Left ventricle myocardium inferior (tissue), 1 donor: ENCODE measurements at regions not wholly inside any gene's neighbourhood (a gene's known extent, or its start where the extent isn't known, plus 50 kb on each side); places are given as distances from the start of the nearest gene placed in this dataset.
A peak's percentile ranks its signal among the peaks of the same experiment; 100 is the strongest.

Source experiments
- DNase-seq: peaks from one replicate; pipeline ENCODE4 v3.0.0-alpha.2; 2020
- H3K27ac ChIP-seq: fragments of 200-600 bp; replicated peaks from 2 replicates; pipeline ENCODE4 v1.8.0; 2021
- H3K27me3 ChIP-seq: fragments of 200-600 bp; 2 replicates; pipeline ENCODE4 v1.8.0; 2021; ENCODE audit warnings: low read depth
- H3K36me3 ChIP-seq: fragments of 200-600 bp; 2 replicates; pipeline ENCODE4 v1.8.0; 2021
- H3K4me1 ChIP-seq: fragments of 200-600 bp; 2 replicates; pipeline ENCODE4 v1.8.0; 2021
- H3K4me3 ChIP-seq: fragments of 200-600 bp; 2 replicates; pipeline ENCODE4 v1.8.0; 2021; ENCODE audit warnings: mild to moderate bottlenecking, moderate library complexity
- H3K9me3 ChIP-seq: fragments of 200-600 bp; replicated peaks from 2 replicates; pipeline ENCODE4 v1.8.0; 2021
- intact Hi-C: fragments of 100-400 bp; cut with micrococcal nuclease; formaldehyde crosslinking; loops from one replicate; pipeline ENCODE4 v1.11.0; 2022
- TF ChIP-seq, protein P1 (sequence below): fragments of 200-600 bp; IDR thresholded peaks from 2 replicates; pipeline ENCODE4 v1.8.0; 2021; ENCODE audit warnings: antibody characterized with exemption, mild to moderate bottlenecking, borderline replicate concordance
- donor health status: DM: no; HTN: yes; CAD: no; lungs with severe emphysema.

DNA sequence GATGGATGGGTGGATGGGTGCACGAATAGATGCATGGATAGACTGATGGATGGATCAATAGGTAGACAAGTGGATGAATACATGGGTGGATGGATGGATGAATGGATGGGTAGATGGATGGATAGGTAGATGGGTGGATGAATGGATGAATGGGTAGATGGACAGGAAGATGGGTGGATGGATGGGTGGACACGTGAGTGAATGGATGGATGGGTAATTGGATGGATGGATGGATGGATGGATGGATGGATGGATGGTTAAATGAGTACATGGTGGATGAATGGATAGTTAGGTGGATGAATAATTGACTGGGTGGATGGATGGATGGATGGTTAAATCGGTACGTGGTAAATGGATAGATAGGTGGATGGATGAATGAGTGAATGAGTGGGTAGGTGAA is 89.7 kb upstream of the ZNF469 start:
- TF ChIP-seq, protein P1, sequence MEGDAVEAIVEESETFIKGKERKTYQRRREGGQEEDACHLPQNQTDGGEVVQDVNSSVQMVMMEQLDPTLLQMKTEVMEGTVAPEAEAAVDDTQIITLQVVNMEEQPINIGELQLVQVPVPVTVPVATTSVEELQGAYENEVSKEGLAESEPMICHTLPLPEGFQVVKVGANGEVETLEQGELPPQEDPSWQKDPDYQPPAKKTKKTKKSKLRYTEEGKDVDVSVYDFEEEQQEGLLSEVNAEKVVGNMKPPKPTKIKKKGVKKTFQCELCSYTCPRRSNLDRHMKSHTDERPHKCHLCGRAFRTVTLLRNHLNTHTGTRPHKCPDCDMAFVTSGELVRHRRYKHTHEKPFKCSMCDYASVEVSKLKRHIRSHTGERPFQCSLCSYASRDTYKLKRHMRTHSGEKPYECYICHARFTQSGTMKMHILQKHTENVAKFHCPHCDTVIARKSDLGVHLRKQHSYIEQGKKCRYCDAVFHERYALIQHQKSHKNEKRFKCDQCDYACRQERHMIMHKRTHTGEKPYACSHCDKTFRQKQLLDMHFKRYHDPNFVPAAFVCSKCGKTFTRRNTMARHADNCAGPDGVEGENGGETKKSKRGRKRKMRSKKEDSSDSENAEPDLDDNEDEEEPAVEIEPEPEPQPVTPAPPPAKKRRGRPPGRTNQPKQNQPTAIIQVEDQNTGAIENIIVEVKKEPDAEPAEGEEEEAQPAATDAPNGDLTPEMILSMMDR: no peak
- H3K27ac ChIP-seq: no peak overlapping the region
- H3K27me3 ChIP-seq: peaks cover 74% of the 10 kb centered on the region
- no peaks in the 10 kb centered on the region for H3K36me3 ChIP-seq
- intact Hi-C loops: no loop called here
- H3K9me3 ChIP-seq: peaks cover 12% of the 10 kb centered on the region
- H3K4me3 ChIP-seq: no peak overlapping the region
- H3K4me1 ChIP-seq: peaks cover 2% of the 10 kb centered on the region
- no peak for DNase-seq

DNA sequence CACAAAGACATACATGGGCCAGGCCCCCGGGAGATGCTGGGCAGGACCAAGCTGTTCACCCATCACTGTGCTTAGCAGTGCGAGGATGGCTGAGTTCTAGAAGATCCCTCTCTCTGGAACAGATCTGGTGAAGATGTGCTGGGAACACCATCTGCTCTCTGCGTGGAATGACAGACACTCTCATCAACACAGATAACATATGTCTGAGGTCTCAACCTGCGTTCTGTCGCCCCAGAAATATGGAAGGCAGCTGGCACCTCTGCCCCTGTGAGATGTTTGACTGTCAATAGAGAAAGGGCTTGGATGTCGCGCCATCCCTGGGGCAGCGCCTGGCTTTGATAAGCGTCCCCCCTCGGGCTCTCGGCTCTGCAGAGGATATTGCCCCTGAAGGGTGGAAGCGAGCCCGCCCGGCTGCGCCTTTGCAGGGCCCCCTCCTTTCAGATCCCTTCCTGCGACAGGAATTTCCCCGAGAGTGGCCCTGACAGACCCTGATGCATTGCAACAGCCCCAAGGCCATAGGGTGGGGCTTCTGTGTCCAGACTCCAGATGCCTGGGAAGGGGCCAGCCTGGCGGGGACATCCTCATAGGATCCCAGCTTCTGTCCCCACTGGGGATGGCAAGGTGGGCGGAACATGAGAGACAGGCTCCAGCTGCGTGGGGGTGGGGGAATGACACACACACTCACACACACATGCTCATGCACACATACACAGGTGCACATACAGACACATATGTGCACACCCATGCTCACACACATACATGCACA is 86.9 kb upstream of the ZNF469 start:
- intact Hi-C loops: no loop called here
- TF ChIP-seq, protein P1: no peak
- Histone ChIP-seq H3K27ac (no peak overlapping the region), H3K4me1 (peaks cover 8% of the 10 kb centered on the region), H3K4me3 (no peak overlapping the region), H3K36me3 (no peaks in the 10 kb centered on the region), H3K27me3 (peaks cover 96% of the 10 kb centered on the region), H3K9me3 (no peaks in the 10 kb centered on the region)
- DNase-seq: peak; percentile 8

DNA sequence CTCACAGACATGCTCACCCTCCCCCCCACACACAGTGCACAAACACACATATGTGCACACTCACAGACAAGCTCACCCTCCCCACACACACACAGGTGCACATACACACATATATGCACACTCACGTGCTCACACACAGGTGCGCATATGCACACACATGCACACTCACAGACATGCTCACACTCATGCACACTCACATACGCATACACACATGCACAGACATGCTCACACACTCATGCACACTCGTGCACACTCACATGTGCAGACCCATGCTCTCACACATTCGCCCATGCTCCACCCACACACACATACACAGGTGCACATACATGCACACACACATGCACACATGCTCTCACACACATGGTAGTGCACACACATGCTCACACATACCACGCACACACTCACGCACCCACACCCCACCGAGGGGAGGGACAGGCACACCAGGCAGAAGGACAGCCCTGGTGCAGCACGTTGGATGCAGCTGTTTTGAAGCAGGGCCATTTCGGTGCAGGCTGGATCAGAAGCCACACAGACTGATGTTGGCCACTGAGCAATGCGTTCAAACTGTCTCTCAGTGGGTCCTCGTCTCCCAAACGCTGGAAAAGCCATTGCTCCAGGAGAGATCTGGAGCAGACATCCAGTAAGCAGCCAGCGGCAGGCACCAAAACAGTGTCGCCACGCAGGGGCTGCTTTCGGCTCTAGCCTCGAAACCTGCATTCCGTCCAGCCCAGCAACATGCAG is 86.2 kb upstream of the ZNF469 start:
- peaks cover 8% of the 10 kb centered on the region for H3K4me1 ChIP-seq
- intact Hi-C loops: no loop called here
- no peak overlapping the region for H3K27ac ChIP-seq
- peaks cover 95% of the 10 kb centered on the region for H3K27me3 ChIP-seq
- TF ChIP-seq, protein P1: no peak
- DNase-seq: no peak
- H3K36me3 ChIP-seq: no peaks in the 10 kb centered on the region
- no peaks in the 10 kb centered on the region for H3K9me3 ChIP-seq
- no peak overlapping the region for H3K4me3 ChIP-seq

DNA sequence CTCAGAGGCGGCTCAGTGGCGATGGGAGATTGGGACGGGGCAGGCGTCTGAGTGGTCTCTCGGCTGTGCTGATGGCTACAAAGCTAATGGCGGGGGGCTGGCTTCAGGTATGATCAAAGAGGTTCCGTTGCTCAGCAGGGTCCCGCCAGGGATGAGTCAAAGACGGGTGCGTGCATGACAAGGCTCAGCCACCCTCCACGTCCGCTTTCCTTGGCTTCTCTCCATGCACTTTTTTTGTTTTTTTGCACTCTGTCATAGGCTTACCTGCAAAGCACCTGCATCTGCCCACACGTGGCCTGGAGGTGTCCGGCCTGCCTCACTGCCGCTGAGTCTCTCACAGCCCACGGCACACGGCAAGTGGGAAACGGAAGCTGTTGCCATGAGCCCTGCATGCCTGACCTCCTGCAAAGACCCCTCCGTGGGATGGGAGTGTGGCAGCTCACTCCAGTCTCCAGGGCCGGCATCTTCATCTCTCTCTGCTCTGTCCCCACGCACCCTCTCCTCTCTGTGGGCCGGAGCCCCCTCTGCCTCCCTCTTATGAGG is 85.5 kb upstream of the ZNF469 start:
- intact Hi-C loops: no loop called here

DNA sequence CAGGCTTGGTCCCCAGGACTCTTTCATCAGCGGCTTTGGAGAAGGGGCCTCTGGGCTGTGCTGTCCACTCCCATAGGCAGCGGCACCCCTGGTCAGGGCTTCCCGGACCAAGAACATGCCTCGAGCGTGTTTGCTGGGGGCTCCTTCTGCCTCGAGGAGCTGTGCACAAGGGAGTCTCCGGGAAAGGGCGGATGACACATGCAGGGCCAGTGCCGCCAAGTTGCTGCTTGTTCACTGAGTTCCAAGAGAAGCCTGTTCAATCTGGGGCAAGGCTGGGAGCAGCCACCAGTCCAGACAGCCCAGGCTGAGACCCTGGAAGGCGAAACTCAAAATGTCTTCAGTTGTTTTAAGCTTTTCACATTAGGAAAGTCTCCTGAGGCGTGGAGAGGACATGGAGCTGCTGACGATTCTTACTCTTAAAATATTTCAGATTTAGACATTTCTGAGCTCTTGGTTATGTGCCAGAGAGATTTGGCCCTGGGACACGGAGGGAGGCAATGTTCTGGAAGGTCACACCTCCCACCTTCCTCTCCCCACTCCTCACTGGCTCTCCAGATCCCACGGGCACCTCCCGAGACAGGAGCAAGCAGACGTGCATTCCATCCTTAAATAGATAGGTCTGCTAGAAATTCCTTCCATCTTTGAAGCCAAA is 84.5 kb upstream of the ZNF469 start:
- intact Hi-C loops: no loop called here
- Histone ChIP-seq H3K9me3 (peaks cover 8% of the 10 kb centered on the region), H3K4me1 (peaks cover 8% of the 10 kb centered on the region), H3K27ac (no peak overlapping the region), H3K4me3 (no peak overlapping the region), H3K27me3 (peaks cover 91% of the 10 kb centered on the region), H3K36me3 (no peaks in the 10 kb centered on the region)
- TF ChIP-seq, protein P1: no peak
- peak; percentile 36 for DNase-seq

More for the DNA sequence above, 85.5 kb upstream of the ZNF469 start:
- no peaks in the 10 kb centered on the region for H3K36me3 ChIP-seq
- no peaks in the 10 kb centered on the region for H3K9me3 ChIP-seq
- TF ChIP-seq, protein P1: no peak
- no peak for DNase-seq
- H3K4me1 ChIP-seq: peaks cover 8% of the 10 kb centered on the region
- no peak overlapping the region for H3K27ac ChIP-seq
- peaks cover 92% of the 10 kb centered on the region for H3K27me3 ChIP-seq
- no peak overlapping the region for H3K4me3 ChIP-seq
